ENCODE measurements at regions not wholly inside any gene's neighbourhood (a gene's known extent, or its start where the extent isn't known, plus 50 kb on each side); places are given as distances from the start of the nearest gene placed in this dataset.

- DNase-seq = no peak
- H3K9me3 Mint-ChIP-seq = no peaks in the 10 kb centered on the region
- ChIA-PET CTCF (interaction anchor here (0.6 to 4.3 kb wide), 3 partner anchors 9 to 604 kb away, joined by 4 to 15 read pairs (median 4); no protein-coding TSS in a partner anchor), POLR2A (no interaction called here)
- no peaks in the 10 kb centered on the region for H3K27me3 Mint-ChIP-seq
- H3K27ac Mint-ChIP-seq = no peak overlapping the region
- H3K4me1 Mint-ChIP-seq = no peaks in the 10 kb centered on the region
- H3K36me3 Mint-ChIP-seq (ENCODE audit: low read depth) = no peaks in the 10 kb centered on the region
- H3K4me3 Mint-ChIP-seq = no peak overlapping the region
These were observed 145.8 kb downstream of the TM9SF2 start for GRCh38 chr13:99646866-99647595.

- no peak for DNase-seq
- no peak overlapping the region for H3K27ac Mint-ChIP-seq
- no peak overlapping the region for H3K4me3 Mint-ChIP-seq
- no peaks in the 10 kb centered on the region for H3K36me3 Mint-ChIP-seq (ENCODE audit: low read depth)
- peaks cover 1% of the 10 kb centered on the region for H3K4me1 Mint-ChIP-seq
- H3K9me3 Mint-ChIP-seq = no peaks in the 10 kb centered on the region
- H3K27me3 Mint-ChIP-seq = no peaks in the 10 kb centered on the region
- CTCF ChIA-PET = no interaction called here
- POLR2A ChIA-PET = no interaction called here
These were observed 141.6 kb downstream of the TM9SF2 start for GRCh38 chr13:99642841-99643240.

GRCh38 chr13:99642006-99642405 is 140.7 kb downstream of the TM9SF2 start:
- peaks cover 1% of the 10 kb centered on the region for H3K4me1 Mint-ChIP-seq
- H3K27me3 Mint-ChIP-seq = no peaks in the 10 kb centered on the region
- ChIA-PET POLR2A (no interaction called here), CTCF (no interaction called here)
- H3K36me3 Mint-ChIP-seq (ENCODE audit: low read depth) = no peaks in the 10 kb centered on the region
- H3K27ac Mint-ChIP-seq = no peak overlapping the region
- DNase-seq = no peak
- no peaks in the 10 kb centered on the region for H3K9me3 Mint-ChIP-seq
- no peak overlapping the region for H3K4me3 Mint-ChIP-seq

GRCh38 chr13:99640260-99640659 is 139.0 kb downstream of the TM9SF2 start:
- H3K27me3 Mint-ChIP-seq = no peaks in the 10 kb centered on the region
- ChIA-PET POLR2A (no interaction called here), CTCF (interaction anchor here (1.7 kb wide), 1 partner anchor 16 kb away, joined by 4 read pairs; no protein-coding TSS in a partner anchor)
- no peaks in the 10 kb centered on the region for H3K9me3 Mint-ChIP-seq
- H3K4me3 Mint-ChIP-seq = no peak overlapping the region
- no peak overlapping the region for H3K27ac Mint-ChIP-seq
- no peak for DNase-seq
- H3K36me3 Mint-ChIP-seq (ENCODE audit: low read depth) = no peaks in the 10 kb centered on the region
- peaks cover 1% of the 10 kb centered on the region for H3K4me1 Mint-ChIP-seq

- H3K9me3 Mint-ChIP-seq = no peaks in the 10 kb centered on the region
- H3K27me3 Mint-ChIP-seq = no peaks in the 10 kb centered on the region
- POLR2A ChIA-PET = no interaction called here
- H3K4me1 Mint-ChIP-seq = peaks cover 1% of the 10 kb centered on the region
- DNase-seq = no peak
- no peak overlapping the region for H3K4me3 Mint-ChIP-seq
- no peak overlapping the region for H3K27ac Mint-ChIP-seq
- CTCF ChIA-PET = no interaction called here
- H3K36me3 Mint-ChIP-seq (ENCODE audit: low read depth) = no peaks in the 10 kb centered on the region
These were observed 137.9 kb downstream of the TM9SF2 start for GRCh38 chr13:99639126-99639525.

- ChIA-PET CTCF (no interaction called here), POLR2A (no interaction called here)
- peaks cover 1% of the 10 kb centered on the region for H3K4me1 Mint-ChIP-seq
- no peak for DNase-seq
- no peaks in the 10 kb centered on the region for H3K36me3 Mint-ChIP-seq (ENCODE audit: low read depth)
- H3K27ac Mint-ChIP-seq = no peak overlapping the region
- H3K27me3 Mint-ChIP-seq = no peaks in the 10 kb centered on the region
- no peaks in the 10 kb centered on the region for H3K9me3 Mint-ChIP-seq
- H3K4me3 Mint-ChIP-seq = no peak overlapping the region
These were observed 135.6 kb downstream of the TM9SF2 start for GRCh38 chr13:99636728-99637353.

GRCh38 chr13:99636306-99636705 is 135.0 kb downstream of the TM9SF2 start:
- no peak for DNase-seq
- H3K27ac Mint-ChIP-seq = no peak overlapping the region
- ChIA-PET CTCF (interaction anchor here (0.7 kb wide), 1 partner anchor 20 kb away, joined by 3 read pairs; no protein-coding TSS in a partner anchor), POLR2A (no interaction called here)
- no peaks in the 10 kb centered on the region for H3K27me3 Mint-ChIP-seq
- H3K4me1 Mint-ChIP-seq = peaks cover 1% of the 10 kb centered on the region
- no peaks in the 10 kb centered on the region for H3K9me3 Mint-ChIP-seq
- no peak overlapping the region for H3K4me3 Mint-ChIP-seq
- no peaks in the 10 kb centered on the region for H3K36me3 Mint-ChIP-seq (ENCODE audit: low read depth)

GRCh38 chr13:99634672-99635071 is 133.4 kb downstream of the TM9SF2 start:
- Mint-ChIP-seq H3K4me1 (no peaks in the 10 kb centered on the region), H3K27ac (no peak overlapping the region), H3K4me3 (no peak overlapping the region), H3K27me3 (no peaks in the 10 kb centered on the region), H3K9me3 (no peaks in the 10 kb centered on the region), H3K36me3 (ENCODE audit: low read depth) (no peaks in the 10 kb centered on the region)
- DNase-seq = no peak
- CTCF ChIA-PET = interaction anchor here (0.6 kb wide), 1 partner anchor 412 kb away, joined by 4 read pairs; no protein-coding TSS in a partner anchor
- POLR2A ChIA-PET = no interaction called here

- H3K27ac Mint-ChIP-seq = no peak overlapping the region
- DNase-seq = no peak
- no peaks in the 10 kb centered on the region for H3K36me3 Mint-ChIP-seq (ENCODE audit: low read depth)
- H3K4me1 Mint-ChIP-seq = no peaks in the 10 kb centered on the region
- H3K4me3 Mint-ChIP-seq = no peak overlapping the region
- ChIA-PET CTCF (interaction anchor here (0.7 to 1.7 kb wide), 2 partner anchors 26 to 428 kb away, joined by 3 to 5 read pairs; no protein-coding TSS in a partner anchor), POLR2A (no interaction called here)
- no peaks in the 10 kb centered on the region for H3K27me3 Mint-ChIP-seq
- no peaks in the 10 kb centered on the region for H3K9me3 Mint-ChIP-seq
These were observed 129.1 kb downstream of the TM9SF2 start for GRCh38 chr13:99630269-99630898.

GRCh38 chr13:99629641-99630040 is 128.4 kb downstream of the TM9SF2 start:
- CTCF ChIA-PET = no interaction called here
- Mint-ChIP-seq H3K27me3 (no peaks in the 10 kb centered on the region), H3K27ac (no peak overlapping the region), H3K9me3 (no peaks in the 10 kb centered on the region), H3K4me3 (no peak overlapping the region), H3K36me3 (ENCODE audit: low read depth) (no peaks in the 10 kb centered on the region), H3K4me1 (no peaks in the 10 kb centered on the region)
- DNase-seq = no peak
- POLR2A ChIA-PET = no interaction called here

GRCh38 chr13:99628442-99628841 is 127.2 kb downstream of the TM9SF2 start:
- no peaks in the 10 kb centered on the region for H3K36me3 Mint-ChIP-seq (ENCODE audit: low read depth)
- H3K9me3 Mint-ChIP-seq = no peaks in the 10 kb centered on the region
- H3K4me3 Mint-ChIP-seq = no peak overlapping the region
- no peaks in the 10 kb centered on the region for H3K27me3 Mint-ChIP-seq
- H3K27ac Mint-ChIP-seq = no peak overlapping the region
- H3K4me1 Mint-ChIP-seq = no peaks in the 10 kb centered on the region
- POLR2A ChIA-PET = no interaction called here
- no peak for DNase-seq
- CTCF ChIA-PET = no interaction called here

GRCh38 chr13:99626461-99627082 is 125.3 kb downstream of the TM9SF2 start:
- Mint-ChIP-seq H3K4me1 (no peaks in the 10 kb centered on the region), H3K27me3 (no peaks in the 10 kb centered on the region), H3K9me3 (no peaks in the 10 kb centered on the region), H3K36me3 (ENCODE audit: low read depth) (no peaks in the 10 kb centered on the region), H3K27ac (no peak overlapping the region), H3K4me3 (no peak overlapping the region)
- CTCF ChIA-PET = no interaction called here
- POLR2A ChIA-PET = no interaction called here
- DNase-seq = no peak

GRCh38 chr13:99624936-99625540 is 123.8 kb downstream of the TM9SF2 start:
- Mint-ChIP-seq H3K4me3 (no peak overlapping the region), H3K27ac (no peak overlapping the region), H3K9me3 (no peaks in the 10 kb centered on the region), H3K4me1 (no peaks in the 10 kb centered on the region), H3K36me3 (ENCODE audit: low read depth) (no peaks in the 10 kb centered on the region), H3K27me3 (no peaks in the 10 kb centered on the region)
- ChIA-PET POLR2A (no interaction called here), CTCF (no interaction called here)
- no peak for DNase-seq

Data from activated CD4-positive, alpha-beta memory T cell treated with anti-CD3 and anti-CD28 coated beads, Interleukin-2, amount 10 ng/mL, durations not matched to agents 7 days and 5 days (primary cell).